ENCODE measurements at regions not wholly inside any gene's neighbourhood (a gene's known extent, or its start where the extent isn't known, plus 50 kb on each side); places are given as distances from the start of the nearest gene placed in this dataset.

- DNase-seq (ENCODE audit: low spot score): no peak
Measured at GRCh38 chr12:77625441-77625840, 205.3 kb upstream of the NAV3 start.

GRCh38 chr12:77619425-77619824 lies 211.3 kb upstream of the NAV3 start:
- DNase-seq (ENCODE audit: low spot score): no peak

- DNase-seq (ENCODE audit: low spot score): no peak
Measured at GRCh38 chr12:77617818-77618217, 212.9 kb upstream of the NAV3 start.

- no peak for DNase-seq (ENCODE audit: low spot score)
Measured at GRCh38 chr12:77615332-77615731, 215.4 kb upstream of the NAV3 start.

- no peak for DNase-seq (ENCODE audit: low spot score)
Measured at GRCh38 chr12:77613411-77613810, 217.3 kb upstream of the NAV3 start.

- no peak for DNase-seq (ENCODE audit: low spot score)
Measured at GRCh38 chr12:77610446-77610845, 220.2 kb upstream of the NAV3 start.

GRCh38 chr12:77609016-77609415 lies 221.7 kb upstream of the NAV3 start:
- DNase-seq (ENCODE audit: low spot score): no peak

GRCh38 chr12:77608271-77608824 lies 222.3 kb upstream of the NAV3 start:
- no peak for DNase-seq (ENCODE audit: low spot score)

GRCh38 chr12:77606348-77606747 lies 224.3 kb upstream of the NAV3 start:
- DNase-seq (ENCODE audit: low spot score): no peak

GRCh38 chr12:77603946-77604345 lies 226.7 kb upstream of the NAV3 start:
- no peak for DNase-seq (ENCODE audit: low spot score)

GRCh38 chr12:77601069-77601468 lies 229.6 kb upstream of the NAV3 start:
- DNase-seq (ENCODE audit: low spot score): no peak

GRCh38 chr12:77600468-77600843 lies 230.2 kb upstream of the NAV3 start:
- no peak for DNase-seq (ENCODE audit: low spot score)

GRCh38 chr12:77599782-77600467 lies 230.8 kb upstream of the NAV3 start:
- DNase-seq (ENCODE audit: low spot score): no peak

- no peak for DNase-seq (ENCODE audit: low spot score)
Measured at GRCh38 chr12:77594366-77594765, 236.3 kb upstream of the NAV3 start.

GRCh38 chr12:77592836-77593235 lies 237.9 kb upstream of the NAV3 start:
- DNase-seq (ENCODE audit: low spot score): no peak

GRCh38 chr12:77591959-77592743 lies 238.5 kb upstream of the NAV3 start:
- DNase-seq (ENCODE audit: low spot score): no peak

- DNase-seq (ENCODE audit: low spot score): no peak
Measured at GRCh38 chr12:77590306-77590705, 240.4 kb upstream of the NAV3 start.

GRCh38 chr12:77584860-77585259 lies 245.8 kb upstream of the NAV3 start:
- no peak for DNase-seq (ENCODE audit: low spot score)

- no peak for DNase-seq (ENCODE audit: low spot score)
Measured at GRCh38 chr12:77578466-77579220, 252.1 kb upstream of the NAV3 start.

GRCh38 chr12:77577791-77578190 lies 252.9 kb upstream of the NAV3 start:
- no peak for DNase-seq (ENCODE audit: low spot score)

- no peak for DNase-seq (ENCODE audit: low spot score)
Measured at GRCh38 chr12:77575376-77575919, 255.2 kb upstream of the NAV3 start.

GRCh38 chr12:77572371-77572770 lies 258.3 kb upstream of the NAV3 start:
- DNase-seq (ENCODE audit: low spot score): no peak
